ENCODE measurements at regions not wholly inside any gene's neighbourhood (a gene's known extent, or its start where the extent isn't known, plus 50 kb on each side); places are given as distances from the start of the nearest gene placed in this dataset.
A peak's percentile ranks its signal among the peaks of the same experiment; 100 is the strongest.
"Not testable (repeated sequence)": the region's sequence is repeated elsewhere in the genome, so short reads cannot be mapped to it uniquely, and the experiment has no call there.

DNA sequence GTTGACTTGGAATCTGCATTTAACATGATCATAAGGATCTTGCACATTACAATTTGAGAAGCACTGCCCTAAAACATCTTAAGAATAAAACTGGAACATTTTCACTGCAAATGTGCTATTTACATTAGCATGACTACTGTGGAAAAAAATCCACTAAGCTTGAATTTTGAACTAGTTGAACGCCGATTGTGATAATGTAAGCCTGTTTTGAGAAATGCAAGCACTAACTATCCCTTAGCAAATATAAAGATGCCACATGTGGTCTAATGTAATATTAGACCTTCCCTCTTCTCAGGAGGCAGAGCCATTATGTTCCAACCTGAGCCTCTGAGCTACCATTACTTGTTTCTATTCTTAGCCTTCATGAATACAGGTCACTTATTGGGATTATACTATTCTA is 278.0 kb downstream of the SPATA31A6 start:
- CTCF ChIA-PET; H3K4me1 ChIP-seq (ENCODE audit: insufficient read depth, low read length); POLR2A ChIA-PET; H3K4me3 ChIP-seq (ENCODE audit: low read length); DNase-seq; H3K4me3 Mint-ChIP-seq; H3K27ac ChIP-seq (ENCODE audit: low read depth, low read length); H3K36me3 ChIP-seq (ENCODE audit: insufficient read depth, low read length); H3K36me3 Mint-ChIP-seq; H3K4me1 Mint-ChIP-seq; H3K9me3 Mint-ChIP-seq; H3K27ac Mint-ChIP-seq; H3K9me3 ChIP-seq (ENCODE audit: low read length); H3K27me3 Mint-ChIP-seq; H3K27me3 ChIP-seq (ENCODE audit: insufficient read depth, low read length, poor library complexity, severe bottlenecking): not testable (repeated sequence)

DNA sequence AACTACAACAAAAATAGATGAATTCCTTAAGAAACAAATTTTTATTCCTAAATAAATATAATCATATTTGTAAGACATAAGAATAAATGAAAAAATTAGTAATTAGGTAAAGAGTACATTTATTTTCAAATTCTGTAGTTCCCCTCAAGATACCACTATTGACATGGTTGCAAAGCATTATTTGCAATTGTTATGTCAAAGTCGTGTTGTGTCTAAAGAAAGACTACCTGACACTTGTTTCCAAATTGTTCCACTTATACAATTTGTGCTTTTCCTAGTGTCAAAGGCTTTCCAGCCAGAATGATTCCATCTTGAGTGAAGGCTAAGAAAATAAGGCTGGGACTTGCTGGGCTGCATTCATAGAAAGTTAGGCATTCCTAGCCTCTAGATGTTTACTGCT is 278.4 kb downstream of the SPATA31A6 start:
- H3K4me1 ChIP-seq (ENCODE audit: insufficient read depth, low read length); H3K9me3 ChIP-seq (ENCODE audit: low read length); H3K36me3 ChIP-seq (ENCODE audit: insufficient read depth, low read length); H3K4me3 Mint-ChIP-seq; H3K4me3 ChIP-seq (ENCODE audit: low read length); H3K36me3 Mint-ChIP-seq; H3K4me1 Mint-ChIP-seq; H3K27me3 Mint-ChIP-seq; H3K9me3 Mint-ChIP-seq; POLR2A ChIA-PET; DNase-seq; H3K27me3 ChIP-seq (ENCODE audit: insufficient read depth, low read length, poor library complexity, severe bottlenecking); H3K27ac Mint-ChIP-seq; H3K27ac ChIP-seq (ENCODE audit: low read depth, low read length); CTCF ChIA-PET: not testable (repeated sequence)

DNA sequence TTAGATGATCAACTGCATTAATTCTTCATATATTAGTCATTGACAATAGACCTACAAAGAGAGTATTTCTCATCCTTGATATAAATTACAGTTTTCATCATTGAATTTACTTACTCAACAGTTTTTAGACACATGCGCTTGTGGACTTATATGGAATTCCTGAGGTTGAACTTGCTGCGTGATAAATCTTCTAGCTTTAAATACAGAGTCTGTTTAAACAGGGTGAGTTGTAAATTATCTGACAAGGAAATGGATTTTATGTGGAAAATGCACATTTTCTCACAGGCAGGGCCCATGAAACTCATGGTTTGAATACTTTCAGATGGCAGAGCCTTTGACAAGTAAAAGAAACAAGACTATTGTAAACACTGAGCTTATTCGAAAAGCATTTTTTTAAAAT is 280.5 kb downstream of the SPATA31A6 start:
- H3K27ac Mint-ChIP-seq; H3K4me3 ChIP-seq (ENCODE audit: low read length); H3K27me3 ChIP-seq (ENCODE audit: insufficient read depth, low read length, poor library complexity, severe bottlenecking); DNase-seq; CTCF ChIA-PET; H3K27ac ChIP-seq (ENCODE audit: low read depth, low read length); H3K36me3 ChIP-seq (ENCODE audit: insufficient read depth, low read length); H3K4me1 ChIP-seq (ENCODE audit: insufficient read depth, low read length); H3K9me3 ChIP-seq (ENCODE audit: low read length); H3K4me1 Mint-ChIP-seq; H3K36me3 Mint-ChIP-seq; H3K9me3 Mint-ChIP-seq; H3K4me3 Mint-ChIP-seq; H3K27me3 Mint-ChIP-seq; POLR2A ChIA-PET: not testable (repeated sequence)

DNA sequence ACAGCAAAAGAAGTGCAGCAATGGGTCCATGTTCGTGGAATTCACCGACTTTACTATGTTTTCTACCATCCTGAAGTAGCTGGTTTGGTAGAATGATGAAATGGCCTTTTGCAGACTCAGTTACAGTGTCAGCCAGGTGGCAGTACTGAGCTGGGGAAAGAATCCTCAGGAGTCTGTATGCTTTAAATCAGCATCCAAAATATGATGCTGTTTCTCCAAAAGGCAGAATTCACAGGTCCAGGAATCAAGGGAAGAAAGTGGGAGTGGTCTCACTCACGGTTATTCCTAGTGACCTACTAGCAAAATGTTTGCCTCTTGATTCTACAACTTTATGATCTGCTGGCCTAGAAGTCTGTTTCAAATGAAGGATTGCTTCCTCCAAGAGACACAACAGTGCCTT is 287.1 kb downstream of the SPATA31A6 start:
- H3K36me3 Mint-ChIP-seq; DNase-seq; H3K4me3 ChIP-seq (ENCODE audit: low read length); POLR2A ChIA-PET; H3K4me3 Mint-ChIP-seq; H3K9me3 Mint-ChIP-seq; H3K4me1 ChIP-seq (ENCODE audit: insufficient read depth, low read length); H3K27me3 ChIP-seq (ENCODE audit: insufficient read depth, low read length, poor library complexity, severe bottlenecking); H3K27me3 Mint-ChIP-seq; H3K9me3 ChIP-seq (ENCODE audit: low read length); H3K27ac ChIP-seq (ENCODE audit: low read depth, low read length); CTCF ChIA-PET; H3K36me3 ChIP-seq (ENCODE audit: insufficient read depth, low read length); H3K4me1 Mint-ChIP-seq: not testable (repeated sequence)
- H3K27ac Mint-ChIP-seq = peak overlapping the region in 1 of 8 donors; percentile 88

DNA sequence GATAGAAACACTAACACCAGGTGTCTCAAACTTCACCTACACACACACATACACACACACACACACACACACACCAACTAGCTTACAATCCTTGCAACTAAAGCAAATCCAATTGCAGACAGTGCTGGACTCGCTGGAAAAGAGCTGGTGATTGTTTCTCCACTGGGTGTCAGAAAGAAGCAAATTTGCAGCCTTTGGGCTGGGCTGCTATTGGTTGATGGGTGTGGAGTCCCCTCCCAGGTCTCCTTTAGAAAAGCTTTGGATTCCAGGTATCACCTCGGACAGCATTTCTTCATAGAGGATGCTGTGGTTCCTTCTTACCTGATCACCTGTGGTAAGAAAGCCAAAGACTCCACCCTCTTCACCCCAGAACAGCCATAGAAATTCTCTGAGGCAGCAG is 307.5 kb downstream of the SPATA31A6 start:
- H3K36me3 ChIP-seq (ENCODE audit: insufficient read depth, low read length); CTCF ChIA-PET; POLR2A ChIA-PET; H3K4me1 ChIP-seq (ENCODE audit: insufficient read depth, low read length); H3K4me3 ChIP-seq (ENCODE audit: low read length); H3K4me1 Mint-ChIP-seq; H3K9me3 Mint-ChIP-seq; H3K27me3 Mint-ChIP-seq; H3K27ac Mint-ChIP-seq; H3K4me3 Mint-ChIP-seq; DNase-seq; H3K36me3 Mint-ChIP-seq; H3K27me3 ChIP-seq (ENCODE audit: insufficient read depth, low read length, poor library complexity, severe bottlenecking); H3K27ac ChIP-seq (ENCODE audit: low read depth, low read length); H3K9me3 ChIP-seq (ENCODE audit: low read length): not testable (repeated sequence)

- H3K4me3 ChIP-seq (ENCODE audit: low read length); H3K4me1 Mint-ChIP-seq; H3K4me3 Mint-ChIP-seq; H3K27me3 Mint-ChIP-seq; H3K36me3 Mint-ChIP-seq; POLR2A ChIA-PET; CTCF ChIA-PET; H3K27ac Mint-ChIP-seq; DNase-seq; H3K27me3 ChIP-seq (ENCODE audit: insufficient read depth, low read length, poor library complexity, severe bottlenecking); H3K27ac ChIP-seq (ENCODE audit: low read depth, low read length); H3K36me3 ChIP-seq (ENCODE audit: insufficient read depth, low read length); H3K9me3 ChIP-seq (ENCODE audit: low read length); H3K4me1 ChIP-seq (ENCODE audit: insufficient read depth, low read length); H3K9me3 Mint-ChIP-seq: not testable (repeated sequence)
These were observed 319.3 kb downstream of the SPATA31A6 start for GRCh38 chr9:42502620-42503264.

GRCh38 chr9:42508111-42508510 is 324.7 kb downstream of the SPATA31A6 start:
- H3K4me3 Mint-ChIP-seq; POLR2A ChIA-PET; CTCF ChIA-PET; H3K36me3 ChIP-seq (ENCODE audit: insufficient read depth, low read length); H3K9me3 Mint-ChIP-seq; H3K27me3 Mint-ChIP-seq; H3K9me3 ChIP-seq (ENCODE audit: low read length); H3K27ac Mint-ChIP-seq; H3K27ac ChIP-seq (ENCODE audit: low read depth, low read length); DNase-seq; H3K27me3 ChIP-seq (ENCODE audit: insufficient read depth, low read length, poor library complexity, severe bottlenecking); H3K36me3 Mint-ChIP-seq; H3K4me1 ChIP-seq (ENCODE audit: insufficient read depth, low read length); H3K4me1 Mint-ChIP-seq; H3K4me3 ChIP-seq (ENCODE audit: low read length): not testable (repeated sequence)

DNA sequence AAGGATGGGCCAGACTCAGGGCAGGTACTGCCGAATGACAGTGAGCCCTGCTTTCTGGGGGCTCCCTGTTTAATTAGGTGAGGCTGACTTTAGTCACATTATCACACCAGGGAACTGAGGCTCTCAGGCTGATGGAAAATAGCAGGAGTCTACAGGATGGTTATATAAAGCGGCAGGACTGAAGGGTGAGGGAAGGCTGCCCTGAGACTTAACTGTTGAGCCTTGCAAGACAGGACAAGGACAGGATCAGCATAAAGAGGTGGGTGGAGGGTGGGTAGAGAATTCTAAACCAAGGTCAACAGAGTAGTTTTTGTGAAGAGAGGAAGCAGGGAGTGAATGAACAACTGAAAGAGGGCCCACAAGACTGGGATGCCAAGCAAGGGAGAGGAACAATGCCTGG is 330.1 kb downstream of the SPATA31A6 start:
- H3K9me3 ChIP-seq (ENCODE audit: low read length); H3K27me3 ChIP-seq (ENCODE audit: insufficient read depth, low read length, poor library complexity, severe bottlenecking); H3K4me1 Mint-ChIP-seq; H3K27ac Mint-ChIP-seq; H3K4me3 Mint-ChIP-seq; H3K9me3 Mint-ChIP-seq; CTCF ChIA-PET; H3K36me3 Mint-ChIP-seq; H3K4me1 ChIP-seq (ENCODE audit: insufficient read depth, low read length); H3K27ac ChIP-seq (ENCODE audit: low read depth, low read length); H3K36me3 ChIP-seq (ENCODE audit: insufficient read depth, low read length); DNase-seq; H3K27me3 Mint-ChIP-seq; H3K4me3 ChIP-seq (ENCODE audit: low read length); POLR2A ChIA-PET: not testable (repeated sequence)

GRCh38 chr9:42534325-42534983 is 351.0 kb downstream of the SPATA31A6 start:
- POLR2A ChIA-PET, H3K9me3 Mint-ChIP-seq: not testable (repeated sequence)

More at GRCh38 chr9:42534325-42534983, 351.0 kb downstream of the SPATA31A6 start:
- H3K4me3 Mint-ChIP-seq; H3K36me3 ChIP-seq (ENCODE audit: insufficient read depth, low read length); H3K36me3 Mint-ChIP-seq; H3K27me3 Mint-ChIP-seq; H3K4me3 ChIP-seq (ENCODE audit: low read length); H3K27me3 ChIP-seq (ENCODE audit: insufficient read depth, low read length, poor library complexity, severe bottlenecking); H3K9me3 ChIP-seq (ENCODE audit: low read length); CTCF ChIA-PET; H3K27ac Mint-ChIP-seq; DNase-seq; H3K4me1 ChIP-seq (ENCODE audit: insufficient read depth, low read length); H3K4me1 Mint-ChIP-seq; H3K27ac ChIP-seq (ENCODE audit: low read depth, low read length): not testable (repeated sequence)
